GM20431 (cell line): ENCODE measurements at regions not wholly inside any gene's neighbourhood (a gene's known extent, or its start where the extent isn't known, plus 50 kb on each side); places are given as distances from the start of the nearest gene placed in this dataset.
"Not testable (repeated sequence)": the region's sequence is repeated elsewhere in the genome, so short reads cannot be mapped to it uniquely, and the experiment has no call there.

Experiments
- in situ Hi-C: fragments of 300-500 bp; cut with MseI, MboI; formaldehyde crosslinking; loops from one replicate; pipeline ENCODE4 v1.15.0; 2020; ENCODE audit warnings: low sequenced_read_pairs; ENCODE audit not compliant: unreplicated experiment

DNA sequence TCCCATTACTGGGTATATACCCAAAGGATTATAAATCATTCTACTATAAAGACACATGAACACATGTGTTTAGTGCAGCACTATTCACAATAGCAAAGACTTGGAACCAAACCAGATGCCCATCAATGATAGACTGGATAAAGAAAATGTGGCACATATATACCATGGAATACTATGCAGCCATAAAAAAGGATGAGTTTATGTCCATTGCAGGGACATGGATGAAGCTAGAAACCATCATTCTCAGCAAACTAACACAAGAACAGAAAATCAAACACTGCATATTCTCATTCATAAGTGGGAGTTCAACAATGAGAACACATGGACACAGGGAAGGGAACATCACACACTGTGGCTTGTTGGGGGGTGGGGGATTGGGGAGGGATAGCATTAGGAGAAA is 225.2 kb upstream of the PRDM1 start:
- in situ Hi-C loops = not testable (repeated sequence)

DNA sequence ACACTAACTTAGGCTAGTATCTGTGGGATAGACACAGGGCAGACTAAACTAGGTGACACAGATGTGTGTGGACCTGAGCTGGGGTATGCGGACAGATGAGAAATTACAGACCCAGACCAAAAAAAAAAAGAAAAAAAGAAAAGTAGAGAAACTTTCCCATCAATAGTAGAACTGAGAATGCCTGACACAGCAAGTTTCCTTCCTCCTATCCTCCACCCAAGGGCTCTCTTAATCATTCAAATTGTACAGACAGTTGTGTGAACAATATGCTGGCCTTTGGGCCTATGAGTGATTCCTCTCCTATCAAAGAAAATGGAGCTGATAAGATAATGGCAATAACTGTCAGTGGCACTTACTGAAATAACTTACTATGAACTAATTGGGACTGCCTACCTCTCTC is 226.7 kb upstream of the PRDM1 start:
- in situ Hi-C loops = no loop called here

DNA sequence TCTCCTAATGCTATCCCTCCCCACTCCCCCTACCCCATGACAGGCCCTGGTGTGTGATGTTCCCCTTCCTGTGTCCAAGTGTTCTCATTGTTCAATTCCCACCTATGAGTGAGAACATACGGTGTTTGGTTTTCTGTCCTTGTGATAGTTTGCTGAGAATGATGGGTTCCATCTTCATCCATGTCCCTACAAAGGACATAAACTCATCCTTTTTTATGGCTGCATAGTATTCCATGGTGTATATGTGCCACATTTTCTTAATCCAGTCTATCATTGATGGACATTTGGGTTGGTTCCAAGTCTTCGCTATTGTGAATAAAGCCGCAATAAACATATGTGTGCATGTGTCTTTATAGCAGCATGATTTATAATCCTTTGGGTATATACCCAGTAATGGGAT is 227.5 kb upstream of the PRDM1 start:
- in situ Hi-C loops = not testable (repeated sequence)

DNA sequence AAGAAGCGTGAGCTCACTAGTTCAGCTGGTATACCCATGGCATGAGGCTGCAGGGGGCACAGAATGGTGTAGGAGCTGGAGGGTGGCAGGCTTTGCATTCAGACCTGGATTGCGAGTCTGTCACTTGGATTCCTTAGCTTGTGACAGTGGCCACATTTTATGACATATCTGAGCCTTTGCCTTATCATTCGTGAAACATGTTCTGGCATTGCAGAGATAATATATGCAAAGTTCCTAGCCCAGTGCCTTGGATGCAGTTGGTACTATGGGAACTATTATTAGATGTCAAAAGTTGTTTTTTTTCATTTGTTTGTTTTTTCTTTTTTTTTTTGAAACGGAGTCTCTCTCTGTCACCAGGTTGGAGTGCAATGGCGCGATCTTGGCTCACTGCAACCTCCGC is 230.7 kb upstream of the PRDM1 start:
- in situ Hi-C loops = no loop called here

DNA sequence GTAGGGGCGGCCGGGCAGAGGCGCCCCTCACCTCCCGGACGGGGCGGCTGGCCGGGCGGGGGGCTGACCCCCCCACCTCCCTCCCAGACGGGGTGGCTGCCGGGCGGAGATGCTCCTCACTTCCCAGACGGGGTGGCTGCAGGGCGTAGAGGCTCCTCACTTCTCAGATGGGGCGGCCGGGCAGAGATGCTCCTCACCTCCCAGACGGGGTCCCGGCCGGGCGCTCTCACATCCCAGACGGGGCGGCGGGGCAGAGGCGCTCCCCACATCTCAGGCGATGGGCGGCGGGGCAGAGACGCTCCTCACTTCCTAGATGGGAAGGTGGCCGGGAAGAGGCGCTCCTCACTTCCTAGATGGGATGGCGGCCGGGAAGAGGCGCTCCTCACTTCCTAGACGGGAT is 232.2 kb upstream of the PRDM1 start:
- in situ Hi-C loops = not testable (repeated sequence)

DNA sequence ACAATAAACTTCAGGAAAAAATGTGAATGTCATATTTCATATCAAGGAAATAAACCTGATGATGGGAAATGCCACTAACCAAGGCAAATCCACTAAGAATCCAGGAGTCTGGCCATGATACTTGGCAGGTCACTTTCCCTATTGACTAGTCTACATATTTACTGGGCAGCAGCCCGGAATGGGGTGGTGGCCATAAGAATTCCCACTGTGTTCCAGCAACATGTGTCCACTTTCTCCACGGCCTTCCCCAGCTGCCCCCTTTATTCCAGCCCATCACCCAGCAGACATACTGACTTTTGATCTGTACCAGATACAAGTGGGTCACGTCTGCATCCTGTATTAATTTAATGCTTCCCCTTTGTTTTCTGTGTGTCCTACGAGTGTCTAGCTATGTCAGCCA is 234.5 kb upstream of the PRDM1 start:
- in situ Hi-C loops = no loop called here

DNA sequence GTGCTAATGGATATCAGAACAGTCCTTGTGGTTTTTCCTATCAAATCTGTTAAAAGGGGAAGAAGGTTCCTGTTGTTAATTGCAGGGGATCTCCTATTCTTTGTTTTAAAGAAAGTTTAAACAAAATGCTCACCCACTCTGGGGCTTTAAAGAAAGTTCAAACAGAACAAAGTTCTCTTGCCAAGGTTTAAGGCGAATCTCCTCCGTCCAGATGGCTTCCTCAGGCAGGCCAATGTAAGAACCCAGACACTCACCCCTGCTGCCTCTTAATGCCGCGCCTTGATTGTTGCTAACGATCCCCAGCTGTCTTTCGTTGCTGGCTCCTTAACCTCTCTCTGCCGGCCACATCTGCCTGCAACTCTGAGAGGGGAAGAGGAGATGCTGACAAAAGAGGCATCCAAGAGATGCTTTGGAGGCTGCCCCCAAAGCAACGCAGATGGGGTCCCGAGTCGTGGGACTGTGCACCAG is 235.0 kb upstream of the PRDM1 start:
- in situ Hi-C loops = no loop called here

DNA sequence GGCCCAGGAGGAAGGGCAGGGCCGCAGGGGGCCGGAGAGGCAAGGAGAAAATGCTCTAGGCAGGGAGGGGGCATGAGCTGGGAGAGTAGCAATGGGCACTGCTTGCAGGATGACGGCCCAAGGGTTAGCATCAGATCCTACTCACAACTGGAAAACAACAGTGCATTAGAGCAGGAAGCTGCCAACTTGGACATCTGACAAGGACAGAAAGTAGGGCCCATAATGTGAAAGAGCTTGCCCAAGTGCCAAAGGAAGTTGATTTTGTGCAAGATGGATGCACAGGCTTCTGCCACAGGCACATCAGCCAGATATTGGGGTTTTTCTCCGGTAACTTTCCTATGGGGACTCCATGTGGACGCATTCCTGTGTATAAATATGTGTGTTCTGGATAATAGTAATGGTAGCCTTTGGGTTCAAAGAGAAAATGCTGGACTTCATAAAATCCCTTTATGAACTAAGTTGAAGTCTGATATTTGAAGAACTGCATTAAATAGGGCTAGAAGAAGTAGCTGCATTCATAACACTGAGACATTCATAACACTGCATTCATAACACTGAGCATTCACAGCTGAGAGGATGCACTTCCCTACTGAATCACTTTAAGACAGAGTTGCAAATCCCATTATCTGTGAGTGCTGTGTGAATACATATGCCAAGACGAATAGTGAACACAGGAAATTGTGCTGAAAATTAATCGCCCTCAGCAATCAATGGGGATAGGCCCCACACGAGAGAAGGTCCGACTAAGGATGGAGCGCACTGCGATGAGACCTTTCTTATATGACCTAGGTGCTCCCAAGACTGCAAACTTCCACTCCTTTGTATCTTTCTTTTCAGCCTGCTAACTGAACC is 235.6 kb upstream of the PRDM1 start:
- in situ Hi-C loops = no loop called here

DNA sequence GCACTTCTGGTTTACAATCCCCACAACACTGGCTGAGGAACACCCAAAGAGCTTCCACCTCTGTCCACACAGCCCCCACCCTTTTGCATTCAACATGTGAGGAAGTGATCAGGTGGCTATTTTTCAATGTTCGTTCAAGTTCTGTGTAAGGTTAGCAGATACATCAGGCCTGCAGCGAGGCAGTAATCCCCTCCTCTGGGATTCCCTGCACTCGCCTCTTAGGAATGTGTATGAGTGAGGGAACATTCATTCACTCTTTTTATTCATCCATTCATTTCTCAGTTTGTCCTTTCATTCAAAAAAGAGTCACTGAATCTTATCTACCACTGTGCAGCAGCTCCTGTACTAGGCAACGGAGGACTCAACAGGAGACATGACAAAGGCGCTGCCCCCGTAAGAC is 236.4 kb upstream of the PRDM1 start:
- in situ Hi-C loops = no loop called here

DNA sequence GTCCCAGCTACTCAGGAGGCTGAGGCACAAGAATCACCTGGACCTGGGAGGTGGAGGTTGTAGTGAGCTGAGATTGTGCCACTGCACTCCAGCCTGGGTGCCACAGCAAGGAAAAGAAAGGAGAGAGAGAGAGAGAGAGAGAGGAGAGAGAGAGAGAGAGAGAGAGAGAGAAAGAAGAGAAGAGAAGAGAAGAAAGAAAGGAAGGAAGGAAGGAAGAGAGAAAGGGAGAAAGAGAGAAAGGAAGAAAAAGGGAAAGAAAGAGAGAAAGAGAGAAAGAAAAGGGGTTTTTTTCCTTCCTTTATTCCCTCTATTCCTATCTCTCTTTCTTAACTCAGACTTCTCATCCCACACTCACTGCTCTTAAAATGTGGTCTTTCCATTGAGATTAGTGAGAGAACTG is 238.7 kb upstream of the PRDM1 start:
- in situ Hi-C loops = no loop called here

DNA sequence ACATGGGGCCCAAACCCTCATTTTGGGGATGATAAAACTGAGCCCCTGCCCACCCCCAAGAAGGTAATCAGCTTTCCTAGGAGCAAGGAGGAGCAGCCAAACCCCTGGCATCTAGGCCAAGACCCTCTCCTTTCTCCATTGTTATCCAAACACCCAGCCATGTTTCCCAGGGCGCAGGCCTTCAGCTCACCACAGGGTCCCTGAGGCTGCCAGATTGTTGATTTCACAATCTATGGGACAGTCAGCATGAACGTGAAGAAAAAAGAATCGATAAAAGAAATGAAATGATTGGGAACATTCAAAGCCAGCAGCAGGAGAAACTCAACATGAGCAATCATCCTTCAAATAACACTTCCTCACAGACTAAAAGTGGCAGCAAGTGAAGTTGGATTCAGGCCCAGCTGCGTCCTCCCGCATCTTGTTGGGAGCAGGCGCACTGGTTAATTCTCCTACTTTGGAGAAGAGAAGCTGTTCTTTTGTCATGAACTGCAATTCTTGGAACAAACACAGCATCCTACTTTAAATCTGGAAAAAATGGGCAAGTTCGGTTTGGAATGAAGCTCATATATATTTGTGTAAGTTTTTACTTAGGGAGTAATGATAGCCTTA is 241.8 kb upstream of the PRDM1 start:
- in situ Hi-C loops = no loop called here

DNA sequence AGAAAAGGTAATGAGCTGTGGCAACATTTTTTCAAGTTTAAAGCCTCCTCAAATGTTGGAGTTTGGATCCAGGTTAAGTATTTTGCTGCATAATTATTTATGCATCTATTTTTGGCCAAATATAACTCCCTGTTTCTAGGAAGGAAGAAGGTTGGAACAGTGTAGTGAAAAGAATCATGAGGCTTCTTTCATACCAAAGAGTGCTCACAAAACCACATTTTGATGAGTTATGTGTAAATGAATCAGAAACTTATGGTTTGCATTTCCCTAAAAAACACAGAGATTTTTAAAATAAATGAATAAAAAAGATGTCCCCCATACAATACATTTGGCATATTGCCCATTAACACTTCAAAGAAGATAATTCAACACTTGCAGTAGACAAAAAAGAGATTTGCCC is 246.9 kb upstream of the PRDM1 start:
- in situ Hi-C loops = no loop called here

DNA sequence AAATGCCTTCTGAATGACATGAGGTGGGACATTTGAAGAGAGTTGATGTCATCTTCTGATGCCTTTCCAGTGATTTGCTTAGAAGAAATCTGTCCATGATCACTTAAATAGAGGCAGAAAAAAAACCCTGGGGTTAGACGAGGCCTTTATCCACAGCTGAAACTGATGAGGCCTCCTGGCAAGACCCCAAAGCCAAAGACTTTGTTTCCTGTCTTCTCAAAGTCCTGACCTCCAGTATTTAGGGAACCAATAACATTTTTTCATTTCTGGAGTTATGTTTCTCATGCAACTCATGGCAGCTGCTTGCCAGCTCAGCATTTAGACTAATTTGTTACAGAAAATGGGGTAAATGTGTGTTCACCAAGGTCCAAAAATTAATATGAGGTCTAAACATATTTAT is 248.0 kb upstream of the PRDM1 start:
- in situ Hi-C loops = no loop called here

DNA sequence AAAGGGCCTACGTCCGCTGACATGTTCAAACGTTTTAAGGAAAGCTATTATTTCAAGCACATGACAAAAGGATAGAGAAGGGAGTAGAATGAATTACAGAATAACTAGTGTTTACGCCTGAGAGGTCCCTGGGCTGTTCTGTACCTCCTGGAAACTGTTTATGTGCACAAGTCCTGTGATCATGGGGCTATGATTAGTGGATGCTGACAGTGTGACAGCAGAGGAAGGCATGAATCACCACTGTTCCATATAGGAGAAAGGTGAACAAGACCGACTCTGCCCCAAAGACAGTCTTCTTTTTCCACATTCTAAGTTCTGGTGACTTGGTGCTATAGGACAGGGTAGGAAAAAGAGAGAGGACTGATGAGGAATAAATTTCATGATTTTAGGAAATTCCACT is 249.2 kb upstream of the PRDM1 start:
- in situ Hi-C loops = no loop called here

DNA sequence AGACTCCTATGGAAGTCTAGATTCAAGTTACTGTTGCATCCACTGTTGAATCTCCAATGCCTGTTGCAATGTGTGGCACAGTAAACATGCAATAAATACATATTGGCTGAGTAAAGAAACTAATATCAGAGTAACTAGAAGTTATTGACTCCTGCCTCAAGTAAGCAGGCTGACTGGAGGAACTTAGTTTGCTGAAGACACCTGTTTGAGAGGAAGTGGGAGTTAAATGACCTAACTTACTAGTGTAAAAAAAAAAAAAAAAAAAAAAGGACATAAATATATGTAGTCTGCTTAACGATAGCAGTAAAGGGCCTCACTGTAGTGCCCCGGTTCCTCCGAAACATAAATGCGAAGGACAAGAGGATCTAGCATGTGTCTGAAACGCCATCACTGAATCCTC is 249.8 kb upstream of the PRDM1 start:
- in situ Hi-C loops = no loop called here

DNA sequence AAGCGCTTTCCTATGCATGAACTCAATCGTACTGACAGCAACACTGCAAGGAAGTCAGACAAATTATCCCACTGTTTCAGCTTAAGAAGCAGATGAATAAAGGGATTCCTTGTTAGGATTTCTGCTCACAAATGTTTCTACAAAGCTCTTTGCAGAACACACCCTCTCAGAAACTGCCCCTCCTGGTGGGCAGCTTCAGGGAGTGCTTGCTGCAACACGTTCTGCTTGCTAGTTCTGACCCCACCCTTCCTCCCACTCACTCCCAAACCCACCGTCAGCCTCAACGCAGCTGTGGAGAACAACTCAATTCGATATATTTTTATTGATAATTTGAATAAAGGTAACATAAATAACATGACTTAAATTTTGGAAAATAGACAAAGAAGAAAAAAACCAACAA is 250.8 kb upstream of the PRDM1 start:
- in situ Hi-C loops = no loop called here

DNA sequence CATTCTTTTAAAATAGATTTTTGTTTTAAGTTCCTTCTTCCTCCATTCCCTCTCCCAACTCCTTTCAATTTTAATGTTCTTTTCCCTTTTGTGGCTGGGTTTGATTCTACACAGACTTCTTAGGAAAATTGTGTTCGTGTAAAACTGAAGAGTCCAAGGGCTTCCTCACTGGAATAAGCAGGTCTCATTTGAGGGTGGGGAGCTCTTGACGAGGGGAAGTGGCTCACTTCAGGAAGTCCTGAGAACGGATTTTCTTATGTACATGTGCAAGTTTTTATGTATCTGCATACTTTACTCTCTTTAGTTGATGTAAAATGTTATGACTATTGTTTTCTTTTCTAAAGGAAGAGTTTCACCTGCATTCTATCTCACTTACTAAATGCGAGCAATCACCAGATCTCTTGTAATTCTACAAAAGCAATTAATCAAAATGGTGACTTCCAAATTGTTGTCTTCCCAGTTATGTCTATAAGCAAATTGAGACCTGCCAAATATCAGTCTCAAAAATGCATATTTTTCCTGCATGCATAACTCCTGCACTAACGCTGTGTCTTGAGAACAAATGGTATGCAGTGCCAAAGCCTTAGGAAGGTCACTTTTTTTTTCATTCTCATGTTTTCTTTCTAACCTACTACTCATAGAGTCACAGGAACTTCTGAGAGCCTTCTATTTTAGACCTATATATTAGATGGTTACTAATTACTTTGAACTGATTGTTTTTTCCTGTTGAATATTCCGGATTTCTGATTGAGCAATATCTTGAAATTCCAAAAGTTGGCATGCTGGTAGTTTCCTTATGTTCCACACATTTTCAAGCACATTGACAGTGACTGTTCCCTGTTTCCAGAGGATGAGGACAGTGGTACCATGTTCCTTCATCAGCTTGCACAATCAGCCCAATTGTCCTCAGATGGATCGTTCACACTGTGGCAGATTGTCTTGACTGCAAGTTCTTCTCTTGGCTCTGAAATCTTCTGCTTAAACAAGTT is 251.9 kb upstream of the PRDM1 start:
- in situ Hi-C loops = no loop called here

DNA sequence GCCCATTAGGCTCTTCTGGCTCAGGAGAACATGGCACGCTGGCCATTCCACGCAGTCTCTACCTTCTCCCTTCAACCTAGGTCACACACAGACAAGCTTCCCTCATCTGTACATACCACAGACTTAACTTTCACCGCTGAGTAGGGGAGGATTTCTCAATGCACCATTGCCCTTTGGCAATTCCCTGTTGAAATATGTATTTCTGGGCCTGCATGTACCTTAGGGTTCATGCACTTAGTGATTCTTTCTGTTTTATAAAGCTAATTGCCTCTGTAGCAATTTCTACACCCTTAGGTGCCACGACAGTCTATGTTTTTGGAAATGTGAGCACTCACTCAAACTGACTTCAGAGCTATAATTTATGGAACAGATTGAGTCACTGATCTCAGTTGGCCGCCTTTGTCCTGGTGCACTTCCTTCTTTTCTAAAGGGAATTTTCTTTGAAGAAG is 253.8 kb upstream of the PRDM1 start:
- in situ Hi-C loops = no loop called here

DNA sequence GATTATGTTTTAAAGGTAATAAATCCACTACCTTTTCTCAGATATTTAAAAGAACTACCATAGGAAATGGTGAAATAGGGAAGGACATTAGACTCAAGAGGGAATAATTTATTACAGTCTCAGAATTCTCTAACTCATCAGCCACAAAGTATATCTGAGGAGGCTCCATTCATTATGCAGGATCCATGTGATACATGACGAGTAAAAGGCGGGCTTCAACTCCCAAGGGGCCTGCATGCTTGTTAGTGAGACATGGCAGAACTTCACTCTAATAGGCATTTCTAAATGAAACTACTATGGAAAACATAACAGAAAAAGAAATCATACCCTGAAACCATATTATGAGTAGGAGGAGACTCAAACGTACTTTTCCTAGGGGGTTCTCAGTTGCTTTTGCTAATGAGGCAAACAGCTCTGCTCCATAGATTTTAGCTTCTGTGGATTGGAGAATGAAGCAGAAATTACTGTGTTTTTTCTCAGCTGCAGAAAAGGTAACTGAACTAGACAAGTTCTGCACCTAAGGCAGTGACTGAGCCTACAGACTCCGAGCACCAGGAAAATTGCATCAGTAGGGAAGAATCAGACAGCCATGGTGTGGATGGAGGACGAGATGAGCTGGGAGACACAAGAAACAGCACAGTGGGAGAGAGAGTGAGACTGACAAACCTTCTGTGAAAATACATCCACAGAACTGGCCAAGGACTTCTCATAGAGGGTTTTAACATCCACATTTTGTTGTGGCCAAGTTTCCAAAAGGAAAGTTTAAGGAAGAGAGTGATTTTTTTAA is 254.6 kb upstream of the PRDM1 start:
- in situ Hi-C loops = no loop called here

DNA sequence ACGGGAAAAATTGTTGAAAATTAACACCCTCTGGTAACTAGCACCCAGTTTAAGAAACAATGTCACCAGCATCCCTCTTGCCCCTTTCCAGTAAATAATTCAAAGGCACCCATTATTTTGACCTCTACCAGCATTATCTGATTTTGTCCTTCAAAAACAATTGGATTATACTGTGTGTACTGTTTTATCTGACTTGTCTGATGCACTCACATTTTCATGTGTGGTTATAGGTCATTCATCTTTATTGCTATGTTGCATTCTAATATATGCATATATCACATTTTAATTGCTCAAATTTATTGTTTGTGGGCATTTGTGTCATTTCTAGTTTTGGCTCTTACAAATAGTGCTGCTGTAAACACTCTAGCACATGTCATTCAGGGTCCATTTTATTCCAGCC is 260.9 kb upstream of the PRDM1 start:
- in situ Hi-C loops = no loop called here
